ENCODE measurements at regions not wholly inside any gene's neighbourhood (a gene's known extent, or its start where the extent isn't known, plus 50 kb on each side); places are given as distances from the start of the nearest gene placed in this dataset.

GRCh38 chrX:9295551-9295950, 169.3 kb upstream of the TBL1X start:
- TF ChIP-seq CTCF (IDR thresholded peaks at IDR 0.05) = no peak
- no peak for TF ChIP-seq POLR2A (IDR thresholded peaks at IDR 0.05)
- no peak for TF ChIP-seq EP300 (IDR thresholded peaks at IDR 0.05; ENCODE audit: low read depth)
- TF ChIP-seq POLR2AphosphoS5 (IDR thresholded peaks at IDR 0.05) = no peak
